Posterior cingulate gyrus (tissue), 11 donors: ENCODE measurements at regions not wholly inside any gene's neighbourhood (a gene's known extent, or its start where the extent isn't known, plus 50 kb on each side); places are given as distances from the start of the nearest gene placed in this dataset.

ENCODE experiments used
- DNase-seq, 10 donors: peaks; one replicate each; pipeline versions ENCODE4 v3.0.0 to v3.0.0-alpha.2; 2020 to 2021; ENCODE audit warnings: mixed read lengths in 3 of 10
- intact Hi-C: fragments of 100-400 bp; cut with DNase I; formaldehyde crosslinking; loops from one replicate; pipeline ENCODE4 v1.15.1; 2023

- intact Hi-C loops, result no loop called here
- no peak for DNase-seq
Observed at GRCh38 chr10:29858702-29859267, 200.6 kb downstream of the JCAD start.

DNA sequence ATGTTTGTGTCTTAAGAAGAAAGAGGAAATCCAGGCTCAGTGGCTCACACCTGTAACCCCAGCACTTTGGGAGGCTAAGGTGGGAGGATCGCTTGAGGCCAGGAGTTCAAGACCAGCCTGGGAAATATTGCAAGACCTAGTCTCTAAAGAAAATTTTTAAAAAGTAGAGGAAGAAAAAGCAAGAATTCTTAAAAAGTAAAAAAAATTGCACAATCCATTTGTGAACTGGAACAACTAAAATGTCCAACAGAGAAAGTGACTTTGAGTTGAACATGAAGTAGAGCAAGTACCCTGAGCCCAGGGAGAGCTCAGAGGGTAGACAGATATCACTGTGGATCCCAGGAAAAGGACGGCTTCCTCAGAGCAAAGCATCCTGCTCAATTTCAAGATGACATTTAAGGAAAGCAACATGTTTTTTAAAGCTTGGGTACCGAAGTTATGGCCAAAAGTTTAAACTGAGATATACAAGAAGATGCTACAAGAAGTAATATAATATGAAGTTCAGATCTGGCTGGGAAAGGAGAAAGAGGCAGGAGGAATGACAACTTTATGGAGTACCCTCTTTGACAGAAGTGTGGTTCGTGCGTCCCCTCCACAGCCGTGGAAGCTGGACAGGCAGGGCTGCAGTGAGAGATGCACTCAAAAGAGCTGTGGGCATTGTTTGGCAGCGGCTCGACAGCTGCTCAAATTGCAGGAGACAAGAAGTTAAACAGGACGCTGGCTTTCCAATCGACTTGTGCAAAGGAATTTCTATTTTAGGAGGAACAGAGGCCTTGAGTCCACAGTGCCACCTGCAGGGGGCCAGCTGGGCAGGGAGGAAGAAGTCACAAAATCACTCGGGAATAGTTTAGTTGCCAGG lies 201.3 kb downstream of the JCAD start:
- peak in 1 of 10 donors; percentile 27 for DNase-seq
- intact Hi-C loops, result no loop called here

GRCh38 chr10:29856295-29856694 lies 203.1 kb downstream of the JCAD start:
- DNase-seq, result no peak
- intact Hi-C loops, result no loop called here

DNA sequence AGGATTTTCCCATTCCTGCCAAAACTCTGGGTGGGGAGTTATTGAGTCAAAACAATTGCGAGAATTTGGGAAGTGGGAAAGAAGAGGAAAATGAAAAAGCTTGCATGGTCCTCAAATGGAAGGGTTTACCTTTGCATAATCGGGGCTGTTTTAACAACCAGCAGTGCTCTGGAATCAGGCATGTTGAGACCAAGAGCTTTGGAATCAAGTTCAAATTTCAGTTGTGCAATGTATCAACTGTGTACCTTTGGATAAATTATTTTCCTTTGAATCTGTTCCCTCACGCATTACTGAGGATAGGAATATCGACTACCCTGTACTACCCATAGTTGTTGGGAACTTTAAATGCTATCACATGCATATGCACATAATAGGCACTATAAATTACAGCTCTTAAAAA lies 205.5 kb downstream of the JCAD start:
- intact Hi-C loops, result no loop called here
- DNase-seq, result no peak

GRCh38 chr10:29851241-29851640 lies 208.1 kb downstream of the JCAD start:
- no peak for DNase-seq
- intact Hi-C loops, result no loop called here

DNA sequence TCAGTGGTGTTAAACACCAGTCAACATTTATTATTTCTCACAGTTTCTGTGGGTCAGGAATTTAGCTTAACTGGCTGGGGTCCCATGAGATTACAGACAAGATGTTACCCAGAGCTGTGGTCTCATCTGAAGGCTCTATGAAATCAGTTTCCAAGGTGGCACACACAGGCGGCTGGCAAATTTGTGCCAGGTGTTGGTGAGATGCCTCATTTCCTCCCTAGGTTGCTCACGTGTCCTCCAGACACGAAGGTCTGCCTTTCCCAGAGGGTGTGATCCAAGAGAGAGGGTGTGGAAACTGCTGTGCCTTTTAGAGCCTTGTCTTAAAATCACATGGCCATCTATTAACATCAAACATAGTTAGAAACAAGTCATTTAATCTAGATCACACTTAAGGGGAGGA lies 209.0 kb downstream of the JCAD start:
- no peak for DNase-seq
- intact Hi-C loops, result no loop called here

GRCh38 chr10:29849886-29850285 lies 209.5 kb downstream of the JCAD start:
- intact Hi-C loops, result no loop called here
- no peak for DNase-seq

GRCh38 chr10:29849126-29849833 lies 210.1 kb downstream of the JCAD start:
- DNase-seq, result no peak

GRCh38 chr10:29846881-29847280 lies 212.1 kb upstream of the SVIL start:
- DNase-seq, result no peak
- intact Hi-C loops, result no loop called here

More at GRCh38 chr10:29849126-29849833, 210.1 kb downstream of the JCAD start:
- intact Hi-C loops, result no loop called here

DNA sequence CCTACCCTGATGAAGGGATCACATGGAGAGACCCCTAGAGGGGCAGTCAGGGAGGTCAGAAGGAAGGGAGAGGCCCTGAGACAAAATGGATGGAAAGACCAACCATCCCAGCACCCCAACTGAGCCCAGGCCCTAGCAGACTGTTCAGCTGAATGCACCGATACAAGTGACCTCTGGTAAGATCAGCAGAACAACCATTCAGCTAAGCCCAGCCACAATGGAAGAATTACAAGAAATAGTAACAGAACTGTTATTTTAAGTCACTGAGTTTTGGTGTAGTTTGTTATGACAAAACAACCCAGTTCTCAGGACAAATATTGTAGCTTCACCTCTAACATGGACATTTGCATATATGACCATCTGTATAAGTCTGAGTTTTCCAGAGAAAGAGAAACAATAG lies 210.4 kb upstream of the SVIL start:
- intact Hi-C loops, result no loop called here
- DNase-seq, result no peak

- DNase-seq, result no peak
- intact Hi-C loops, result no loop called here
Observed at GRCh38 chr10:29843143-29843542, 208.4 kb upstream of the SVIL start.

DNA sequence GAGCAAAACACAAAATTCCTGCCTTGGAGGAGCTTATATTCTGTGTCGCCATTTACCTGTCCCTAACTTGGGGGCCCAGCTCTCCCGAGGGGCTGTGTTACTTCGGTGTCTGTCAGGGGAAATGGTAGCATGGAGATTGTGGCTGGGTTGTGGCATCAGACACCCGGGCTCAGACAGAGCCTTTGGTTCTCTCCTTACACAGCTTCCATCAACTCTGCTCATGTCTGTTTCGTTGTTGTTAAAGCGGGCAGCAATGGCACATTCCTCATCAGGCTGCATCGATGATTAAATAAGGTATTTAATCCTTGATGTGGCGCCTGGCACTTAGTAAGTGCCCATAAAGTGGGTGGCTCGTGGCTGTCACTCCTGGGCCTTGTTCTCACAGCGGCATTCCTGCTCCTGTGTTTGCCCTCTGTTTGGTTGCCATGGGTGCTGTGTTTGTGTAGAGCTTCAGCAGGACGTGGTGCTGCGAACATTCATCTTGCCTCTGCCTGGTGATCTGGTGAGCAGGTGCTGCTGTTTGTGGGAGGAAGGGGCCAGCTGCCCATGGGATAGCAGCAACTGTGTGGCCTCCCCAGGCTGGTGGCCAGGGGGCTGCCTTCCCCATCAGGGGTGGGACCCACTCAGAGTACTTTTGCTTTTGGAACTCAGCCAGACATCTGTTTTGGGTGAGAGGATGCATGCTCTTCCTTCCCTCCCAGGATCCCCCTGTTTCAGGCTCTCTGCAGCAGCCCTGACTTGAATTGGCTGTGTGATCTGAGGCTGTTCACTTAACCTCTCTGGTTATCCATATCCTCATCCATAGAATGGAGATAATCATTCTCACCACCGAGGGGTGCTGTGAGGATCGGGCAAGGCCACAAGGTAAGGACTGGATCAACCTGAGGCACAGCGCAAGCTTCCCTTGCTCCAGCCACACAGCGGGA lies 207.2 kb upstream of the SVIL start:
- DNase-seq, result no peak
- intact Hi-C loops, result no loop called here

DNA sequence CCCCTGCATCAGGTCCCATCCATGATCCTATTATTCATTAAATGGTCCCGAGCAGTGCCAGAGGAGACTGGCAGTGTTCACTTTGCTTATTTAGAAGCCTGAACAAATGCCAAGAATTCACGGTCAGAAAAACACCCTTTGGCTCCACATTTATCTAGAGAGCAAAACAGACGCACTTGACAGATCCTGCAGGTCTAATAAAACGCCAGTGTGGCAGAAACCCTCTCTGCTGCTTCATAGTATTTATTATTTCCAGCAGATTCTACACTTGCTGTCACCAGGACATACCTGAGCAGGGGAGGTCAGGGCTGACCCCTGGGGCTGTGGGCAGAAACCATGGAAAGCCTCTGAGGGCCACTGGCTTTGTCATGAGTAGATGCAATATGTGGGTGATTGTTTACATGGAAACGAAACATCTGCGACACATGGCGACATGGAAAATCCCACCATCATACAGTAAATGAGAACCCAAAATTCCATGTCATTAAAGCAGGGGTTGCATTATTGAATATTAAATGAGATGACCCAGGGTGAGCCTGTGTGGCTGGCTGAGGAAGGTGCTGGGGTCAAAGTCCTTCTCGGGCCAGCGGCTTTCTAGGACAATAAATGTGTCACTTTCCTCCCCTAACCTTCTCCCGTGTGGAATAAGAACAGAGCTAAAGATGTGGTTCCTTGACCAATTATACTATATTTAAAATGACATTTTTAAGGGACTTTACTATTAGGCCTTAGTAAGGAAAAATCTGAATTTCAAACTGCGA lies 205.9 kb upstream of the SVIL start:
- intact Hi-C loops, result no loop called here

GRCh38 chr10:29839826-29840515 lies 205.2 kb upstream of the SVIL start:
- peak in 1 of 10 donors; percentile 79 for DNase-seq
- intact Hi-C loops, result no loop called here

More for the DNA sequence above, 205.9 kb upstream of the SVIL start:
- no peak for DNase-seq

DNA sequence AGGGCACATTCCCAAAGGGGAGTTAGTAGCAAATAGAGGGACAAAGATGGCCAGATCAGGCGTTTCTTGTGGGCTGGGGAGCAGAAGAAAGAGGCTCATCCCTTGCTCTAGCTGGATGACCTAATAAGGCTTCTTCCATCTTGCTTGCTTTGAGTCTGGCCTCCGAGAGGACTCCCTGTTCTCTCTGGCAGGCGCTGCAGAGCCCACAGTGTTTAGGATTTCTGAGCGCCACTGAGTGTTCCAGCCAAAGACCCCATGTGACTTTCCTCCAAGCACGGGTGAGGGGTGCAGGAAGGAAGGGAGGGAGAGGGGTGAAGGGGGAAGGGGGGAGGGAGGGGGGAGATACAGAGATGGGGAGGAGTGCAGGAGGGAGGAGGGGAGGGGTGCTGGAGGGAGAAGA lies 203.8 kb upstream of the SVIL start:
- DNase-seq, result no peak
- intact Hi-C loops, result no loop called here

DNA sequence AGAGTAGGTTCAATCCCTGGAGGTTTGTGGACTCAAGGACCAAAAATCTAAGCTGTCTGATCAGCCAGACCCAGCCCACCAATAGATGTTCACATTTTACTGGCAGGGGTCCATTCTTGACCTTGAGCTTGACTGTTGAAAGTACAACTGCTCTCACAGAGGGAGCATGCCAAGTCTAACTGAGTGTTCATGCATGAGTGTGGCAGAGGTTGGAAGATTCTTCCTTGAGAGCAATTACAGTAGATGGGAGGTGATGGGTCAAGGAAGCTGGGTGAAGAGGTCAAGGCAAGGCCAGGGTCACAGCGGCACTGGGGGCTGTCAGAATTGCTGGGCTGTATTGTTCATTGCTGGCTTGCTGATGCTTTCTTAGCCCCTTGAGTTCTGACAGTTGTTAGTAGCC lies 202.8 kb upstream of the SVIL start:
- intact Hi-C loops, result no loop called here
- no peak for DNase-seq

GRCh38 chr10:29836396-29836795 lies 201.6 kb upstream of the SVIL start:
- intact Hi-C loops, result no loop called here
- DNase-seq, result no peak

- DNase-seq, result no peak
- intact Hi-C loops, result no loop called here
Observed at GRCh38 chr10:29835055-29835454, 200.3 kb upstream of the SVIL start.
